H1 (cell line): ENCODE measurements at regions not wholly inside any gene's neighbourhood (a gene's known extent, or its start where the extent isn't known, plus 50 kb on each side); places are given as distances from the start of the nearest gene placed in this dataset.

Source experiments
- EZH2 ChIP-seq: fragments of 200-600 bp; sonication (generic); IDR thresholded peaks from 2 replicates; pipeline ENCODE4 v1.7.1; 2012; ENCODE audit warnings: low read depth, mild to moderate bottlenecking, moderate library complexity, low read length, inconsistent platforms; ENCODE audit not compliant: severe bottlenecking
- KDM4A ChIP-seq: IDR thresholded peaks from one replicate; pipeline ENCODE4 v1.7.1; 2012; ENCODE audit warnings: low read depth, mild to moderate bottlenecking, moderate library complexity, low read length, inconsistent platforms; ENCODE audit not compliant: severe bottlenecking
- SRF ChIP-seq: IDR thresholded peaks from 2 replicates; pipeline ENCODE4 v1.6.1; 2011; ENCODE audit warnings: mild to moderate bottlenecking, low read depth, low read length, moderate library complexity
- TF ChIP-seq, protein P1 (sequence below), 3 experiments: IDR thresholded peaks; 1 replicate in 2 of 3; 2 replicates in 1 of 3; pipeline versions ENCODE4 v1.5.1 to v1.6.1; 2011; ENCODE audit warnings: low read length in 3 of 3, mild to moderate bottlenecking in 3 of 3, inconsistent platforms in 2 of 3, low read depth in 1 of 3, moderate library complexity in 1 of 3; ENCODE audit not compliant: insufficient read depth in 1 of 3; ENCODE audit errors: control extremely low read depth in 1 of 3

DNA sequence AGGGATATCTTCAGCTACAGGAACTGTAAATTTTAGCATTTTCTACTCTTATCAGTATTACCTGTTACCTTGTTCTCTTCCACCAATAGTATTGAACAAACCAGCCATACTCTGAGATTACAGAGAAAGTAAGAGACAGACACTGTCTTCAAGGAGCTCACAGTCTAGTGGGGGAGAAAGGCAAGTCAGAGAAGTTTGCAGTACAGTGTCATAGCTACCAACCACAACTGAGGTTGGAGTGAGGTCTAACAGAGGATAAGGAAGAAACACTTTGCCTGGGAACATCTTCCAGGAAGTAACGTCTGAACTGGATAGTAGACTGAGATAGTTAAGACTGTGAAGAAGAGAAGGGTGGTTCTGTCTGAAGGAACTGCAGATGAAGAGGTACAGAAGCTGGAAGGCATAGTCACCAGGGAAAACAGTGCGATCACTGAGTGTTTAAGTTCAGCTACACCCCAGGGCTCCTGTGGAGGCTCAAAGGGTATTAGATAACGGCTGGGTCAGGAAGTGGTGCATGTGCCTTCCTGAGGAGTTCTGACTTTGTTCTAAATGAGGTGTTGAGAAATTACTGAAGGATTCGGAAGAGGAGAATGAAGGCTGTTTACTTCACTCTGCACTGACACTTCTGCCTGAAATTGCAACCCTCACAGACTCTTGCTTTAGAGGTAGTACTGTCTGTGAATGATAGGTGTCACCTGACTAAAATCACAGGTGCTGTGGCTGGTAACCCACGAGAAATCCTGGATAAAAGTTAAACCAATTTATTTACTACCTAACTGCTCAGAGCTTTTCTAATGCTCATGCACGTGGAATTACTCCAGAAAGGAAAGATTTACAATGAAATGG lies 841.6 kb downstream of the MAT2B start (continued):
- TF ChIP-seq EZH2 = no peak
- TF ChIP-seq SRF = no peak
- TF ChIP-seq, protein P1, sequence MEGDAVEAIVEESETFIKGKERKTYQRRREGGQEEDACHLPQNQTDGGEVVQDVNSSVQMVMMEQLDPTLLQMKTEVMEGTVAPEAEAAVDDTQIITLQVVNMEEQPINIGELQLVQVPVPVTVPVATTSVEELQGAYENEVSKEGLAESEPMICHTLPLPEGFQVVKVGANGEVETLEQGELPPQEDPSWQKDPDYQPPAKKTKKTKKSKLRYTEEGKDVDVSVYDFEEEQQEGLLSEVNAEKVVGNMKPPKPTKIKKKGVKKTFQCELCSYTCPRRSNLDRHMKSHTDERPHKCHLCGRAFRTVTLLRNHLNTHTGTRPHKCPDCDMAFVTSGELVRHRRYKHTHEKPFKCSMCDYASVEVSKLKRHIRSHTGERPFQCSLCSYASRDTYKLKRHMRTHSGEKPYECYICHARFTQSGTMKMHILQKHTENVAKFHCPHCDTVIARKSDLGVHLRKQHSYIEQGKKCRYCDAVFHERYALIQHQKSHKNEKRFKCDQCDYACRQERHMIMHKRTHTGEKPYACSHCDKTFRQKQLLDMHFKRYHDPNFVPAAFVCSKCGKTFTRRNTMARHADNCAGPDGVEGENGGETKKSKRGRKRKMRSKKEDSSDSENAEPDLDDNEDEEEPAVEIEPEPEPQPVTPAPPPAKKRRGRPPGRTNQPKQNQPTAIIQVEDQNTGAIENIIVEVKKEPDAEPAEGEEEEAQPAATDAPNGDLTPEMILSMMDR (IDR thresholded peaks at IDR 0.05; ENCODE audit: control extremely low read depth in 1 of 3, insufficient read depth in 1 of 3, low read depth in 1 of 3, low read length in 3 of 3) = no peak
- TF ChIP-seq KDM4A = no peak
